ENCODE measurements at regions not wholly inside any gene's neighbourhood (a gene's known extent, or its start where the extent isn't known, plus 50 kb on each side); places are given as distances from the start of the nearest gene placed in this dataset.

GRCh38 chrX:68942104-68942503, 113.3 kb downstream of the EFNB1 start:
- peaks cover under 1% of the 10 kb centered on the region; the same call in 1 of the 2 replicates for H3K27me3 ChIP-seq (ENCODE audit: insufficient read depth)
- no peaks in the 10 kb centered on the region for H3K79me2 ChIP-seq (ENCODE audit: insufficient read depth)
- CTCF ChIA-PET: interaction anchor here (2.3 kb wide), 1 partner anchor 114 kb away, joined by 6 read pairs; the partner anchor contains the start of gene EFNB1
- H4K20me1 ChIP-seq (ENCODE audit: insufficient read depth): no peaks in the 10 kb centered on the region
- POLR2A ChIA-PET: no interaction called here
- H3K4me1 ChIP-seq (ENCODE audit: control insufficient read depth in 1 of 2, insufficient read depth in 2 of 2, low read depth in 1 of 2, low read length in 1 of 2): peaks cover 0 to 9% of the 10 kb centered on the region in 2 experiments; a peak in 1 of 4 replicates
- no peaks in the 10 kb centered on the region for H3F3A ChIP-seq (replicated peaks; ENCODE audit: insufficient read depth)
- no peak overlapping the region for H3K9ac ChIP-seq
- no peak for DNase-seq
- no peak overlapping the region for H3K4me3 ChIP-seq (ENCODE audit: low read depth in 2 of 2, low read length in 1 of 2)
- H3K4me2 ChIP-seq: no peak overlapping the region
- no peaks in the 10 kb centered on the region for H3K9me2 ChIP-seq
- H3K36me3 ChIP-seq (replicated peaks in 1 of 2; ENCODE audit: control insufficient read depth in 1 of 2, insufficient read depth in 2 of 2, low read length in 1 of 2): no peaks in the 10 kb centered on the region
- no peaks in the 10 kb centered on the region for H3K9me3 ChIP-seq
- H3K27ac ChIP-seq (ENCODE audit: low read depth in 2 of 2, low read length in 1 of 2): no peak overlapping the region
- TF ChIP-seq SIN3A (IDR thresholded peaks at IDR 0.05; ENCODE audit: borderline replicate concordance, low read depth, low read length): no peak
- TF ChIP-seq, protein P1, sequence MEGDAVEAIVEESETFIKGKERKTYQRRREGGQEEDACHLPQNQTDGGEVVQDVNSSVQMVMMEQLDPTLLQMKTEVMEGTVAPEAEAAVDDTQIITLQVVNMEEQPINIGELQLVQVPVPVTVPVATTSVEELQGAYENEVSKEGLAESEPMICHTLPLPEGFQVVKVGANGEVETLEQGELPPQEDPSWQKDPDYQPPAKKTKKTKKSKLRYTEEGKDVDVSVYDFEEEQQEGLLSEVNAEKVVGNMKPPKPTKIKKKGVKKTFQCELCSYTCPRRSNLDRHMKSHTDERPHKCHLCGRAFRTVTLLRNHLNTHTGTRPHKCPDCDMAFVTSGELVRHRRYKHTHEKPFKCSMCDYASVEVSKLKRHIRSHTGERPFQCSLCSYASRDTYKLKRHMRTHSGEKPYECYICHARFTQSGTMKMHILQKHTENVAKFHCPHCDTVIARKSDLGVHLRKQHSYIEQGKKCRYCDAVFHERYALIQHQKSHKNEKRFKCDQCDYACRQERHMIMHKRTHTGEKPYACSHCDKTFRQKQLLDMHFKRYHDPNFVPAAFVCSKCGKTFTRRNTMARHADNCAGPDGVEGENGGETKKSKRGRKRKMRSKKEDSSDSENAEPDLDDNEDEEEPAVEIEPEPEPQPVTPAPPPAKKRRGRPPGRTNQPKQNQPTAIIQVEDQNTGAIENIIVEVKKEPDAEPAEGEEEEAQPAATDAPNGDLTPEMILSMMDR (IDR thresholded peaks at IDR 0.05): no peak
- no peak for TF ChIP-seq TAF1 (IDR thresholded peaks at IDR 0.05; ENCODE audit: borderline replicate concordance, low read depth, low read length)
- TF ChIP-seq, protein P2, sequence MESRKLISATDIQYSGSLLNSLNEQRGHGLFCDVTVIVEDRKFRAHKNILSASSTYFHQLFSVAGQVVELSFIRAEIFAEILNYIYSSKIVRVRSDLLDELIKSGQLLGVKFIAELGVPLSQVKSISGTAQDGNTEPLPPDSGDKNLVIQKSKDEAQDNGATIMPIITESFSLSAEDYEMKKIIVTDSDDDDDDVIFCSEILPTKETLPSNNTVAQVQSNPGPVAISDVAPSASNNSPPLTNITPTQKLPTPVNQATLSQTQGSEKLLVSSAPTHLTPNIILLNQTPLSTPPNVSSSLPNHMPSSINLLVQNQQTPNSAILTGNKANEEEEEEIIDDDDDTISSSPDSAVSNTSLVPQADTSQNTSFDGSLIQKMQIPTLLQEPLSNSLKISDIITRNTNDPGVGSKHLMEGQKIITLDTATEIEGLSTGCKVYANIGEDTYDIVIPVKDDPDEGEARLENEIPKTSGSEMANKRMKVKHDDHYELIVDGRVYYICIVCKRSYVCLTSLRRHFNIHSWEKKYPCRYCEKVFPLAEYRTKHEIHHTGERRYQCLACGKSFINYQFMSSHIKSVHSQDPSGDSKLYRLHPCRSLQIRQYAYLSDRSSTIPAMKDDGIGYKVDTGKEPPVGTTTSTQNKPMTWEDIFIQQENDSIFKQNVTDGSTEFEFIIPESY (IDR thresholded peaks at IDR 0.05; ENCODE audit: borderline replicate concordance, low read depth): no peak
- no peak for TF ChIP-seq EP300 (IDR thresholded peaks at IDR 0.05; ENCODE audit: borderline replicate concordance in 1 of 2, low read depth in 1 of 2, low read length in 1 of 2)
- TF ChIP-seq RAD21 (IDR thresholded peaks at IDR 0.05; ENCODE audit: low read length): no peak
- TF ChIP-seq TCF12 (IDR thresholded peaks at IDR 0.05): no peak
- no peak for TF ChIP-seq GATA2 (CRISPR knock-in tag; IDR thresholded peaks at IDR 0.05)
- no peak for TF ChIP-seq IRF3 (IDR thresholded peaks at IDR 0.05; ENCODE audit: low read depth, low read length)
- TF ChIP-seq, protein P3, sequence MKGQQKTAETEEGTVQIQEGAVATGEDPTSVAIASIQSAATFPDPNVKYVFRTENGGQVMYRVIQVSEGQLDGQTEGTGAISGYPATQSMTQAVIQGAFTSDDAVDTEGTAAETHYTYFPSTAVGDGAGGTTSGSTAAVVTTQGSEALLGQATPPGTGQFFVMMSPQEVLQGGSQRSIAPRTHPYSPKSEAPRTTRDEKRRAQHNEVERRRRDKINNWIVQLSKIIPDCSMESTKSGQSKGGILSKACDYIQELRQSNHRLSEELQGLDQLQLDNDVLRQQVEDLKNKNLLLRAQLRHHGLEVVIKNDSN (IDR thresholded peaks at IDR 0.05; ENCODE audit: borderline replicate concordance, low read depth): no peak
- TF ChIP-seq, protein P4, sequence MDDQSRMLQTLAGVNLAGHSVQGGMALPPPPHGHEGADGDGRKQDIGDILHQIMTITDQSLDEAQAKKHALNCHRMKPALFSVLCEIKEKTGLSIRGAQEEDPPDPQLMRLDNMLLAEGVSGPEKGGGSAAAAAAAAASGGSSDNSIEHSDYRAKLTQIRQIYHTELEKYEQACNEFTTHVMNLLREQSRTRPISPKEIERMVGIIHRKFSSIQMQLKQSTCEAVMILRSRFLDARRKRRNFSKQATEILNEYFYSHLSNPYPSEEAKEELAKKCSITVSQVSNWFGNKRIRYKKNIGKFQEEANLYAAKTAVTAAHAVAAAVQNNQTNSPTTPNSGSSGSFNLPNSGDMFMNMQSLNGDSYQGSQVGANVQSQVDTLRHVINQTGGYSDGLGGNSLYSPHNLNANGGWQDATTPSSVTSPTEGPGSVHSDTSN (IDR thresholded peaks at IDR 0.05): no peak
- no peak for TF ChIP-seq GABPA (IDR thresholded peaks at IDR 0.05; ENCODE audit: low read depth)
- TF ChIP-seq SMC3 (IDR thresholded peaks at IDR 0.05; ENCODE audit: low read depth, low read length): no peak
- no peak for TF ChIP-seq EZH2phosphoT487 (IDR thresholded peaks at IDR 0.05; ENCODE audit: borderline replicate concordance, low read depth)
- TF ChIP-seq NRF1 (IDR thresholded peaks at IDR 0.05; ENCODE audit: low read depth, low read length): no peak
- no peak overlapping the region for H2AFZ ChIP-seq (ENCODE audit: low read depth)
- 38% methylated on average over 6 of the region's 6 CpGs for WGBS (ENCODE audit: low lambda C conversion rate)

Measured in SK-N-SH (cell line).